K562 (cell line): ENCODE measurements at regions not wholly inside any gene's neighbourhood (a gene's known extent, or its start where the extent isn't known, plus 50 kb on each side); places are given as distances from the start of the nearest gene placed in this dataset.

Experiments
- ATAC-seq: fragments of 200-7000 bp; cut with Tn5 transposase; 3 replicates; pipeline ENCODE4 v1.9.1; 2020; ENCODE audit warnings: moderate library complexity
- BruUV-seq: library from RNA; stranded (reverse); fragments of 400-500 nt; replicated peaks from 2 replicates; lab custom pipeline; 2021; lab: Mats Ljungman, UMichigan
- CTCF ChIA-PET: fragments of 300-600 bp; formaldehyde crosslinking; extraction: SDS; loops from one replicate; lab custom pipeline; 2021; ENCODE audit warnings: low intra/inter-chr PET ratio; lab: Yijun Ruan, JAX
- POLR2A ChIA-PET: fragments of 300-600, 350-650 bp; sonication (Branson Sonifier 250); formaldehyde crosslinking; extraction: SDS; loops from one replicate; lab custom pipeline; 2021; ENCODE audit warnings: antibody characterized with exemption, inconsistent platforms; lab: Yijun Ruan, JAX
- DNase-seq, 4 experiments: peaks; one replicate each; pipeline versions ENCODE4 v3.0.0 to v3.0.0-alpha.2; 2011 to 2018; ENCODE audit warnings: low spot score in 3 of 4, mixed read lengths in 3 of 4; ENCODE audit errors: extremely low read depth in 1 of 4
- FAIRE-seq: peaks from 2 replicates; lab custom pipeline; 2011; peaks lifted over from hg19 to GRCh38; lab: Jason Lieb, UNC
- H2AFZ ChIP-seq: 2 replicates; pipeline ENCODE4 v1.6.0; 2011; ENCODE audit warnings: low read depth, low read length, control low read depth, inconsistent platforms
- H3K27ac ChIP-seq: fragments of 200-600 bp; 3 replicates; pipeline ENCODE4 v1.8.0; 2011; ENCODE audit warnings: low read depth, mild to moderate bottlenecking, control low read depth, inconsistent platforms, low read length, moderate library complexity, mixed read lengths; ENCODE audit errors: extremely low read depth
- H3K27me3 ChIP-seq, 2 experiments: fragments of 300-600 bp in 1 of 2; 2 replicates in 1 of 2; 3 replicates in 1 of 2; pipeline versions ENCODE4 v1.6.0 to v1.8.0; 2011; ENCODE audit warnings: inconsistent platforms in 2 of 2, low read length in 2 of 2, mild to moderate bottlenecking in 1 of 2, mixed read lengths in 1 of 2, moderate library complexity in 1 of 2; ENCODE audit not compliant: control insufficient read depth in 2 of 2, insufficient read depth in 2 of 2
- H3K36me3 ChIP-seq: fragments of 300-600 bp; 3 replicates; pipeline ENCODE4 v1.8.0; 2011; ENCODE audit warnings: mild to moderate bottlenecking, low read length, inconsistent platforms; ENCODE audit not compliant: control insufficient read depth, insufficient read depth
- H3K4me1 ChIP-seq, 2 experiments: fragments of 200-600 bp in 1 of 2; replicated peaks in 1 of 2; 2 replicates in 1 of 2; 3 replicates in 1 of 2; pipeline versions ENCODE4 v1.5.1 to v1.8.0; 2011; ENCODE audit warnings: inconsistent platforms in 2 of 2, low read length in 2 of 2, mild to moderate bottlenecking in 1 of 2, mixed read lengths in 1 of 2, moderate library complexity in 1 of 2; ENCODE audit not compliant: control insufficient read depth in 2 of 2, insufficient read depth in 2 of 2
- H3K4me2 ChIP-seq: 2 replicates; pipeline ENCODE4 v1.6.1; 2011; ENCODE audit warnings: low read length, control low read depth, inconsistent platforms, mixed read lengths; ENCODE audit not compliant: insufficient read depth
- H3K4me3 ChIP-seq: fragments of 200-600 bp; sonication (generic), shearing (Covaris generic); 2 replicates; pipeline ENCODE4 v1.5.1; 2016; ENCODE audit warnings: control low read depth, inconsistent platforms
- H3K79me2 ChIP-seq: fragments of 200-600 bp; 3 replicates; pipeline ENCODE4 v1.8.0; 2011; ENCODE audit warnings: low read length, inconsistent platforms; ENCODE audit not compliant: control insufficient read depth, insufficient read depth
- H3K9ac ChIP-seq, 2 experiments: 2 replicates each; pipeline versions ENCODE4 v1.6.0 to v1.6.1; 2011; ENCODE audit warnings: low read depth in 2 of 2, low read length in 2 of 2, control low read depth in 1 of 2, inconsistent platforms in 1 of 2, mild to moderate bottlenecking in 1 of 2, mixed read lengths in 1 of 2; ENCODE audit not compliant: insufficient read depth in 1 of 2
- H3K9me1 ChIP-seq: one replicate; pipeline ENCODE4 v1.6.0; 2011; ENCODE audit warnings: inconsistent platforms, mild to moderate bottlenecking, low read length, moderate library complexity; ENCODE audit not compliant: control insufficient read depth, insufficient read depth
- H3K9me3 ChIP-seq: replicated peaks from 2 replicates; pipeline ENCODE4 v1.5.1; 2011; ENCODE audit warnings: low read depth, low read length, inconsistent platforms; ENCODE audit not compliant: control insufficient read depth, insufficient read depth
- H4K20me1 ChIP-seq: replicated peaks from 2 replicates; pipeline ENCODE4 v1.6.1; 2011; ENCODE audit warnings: low read length, inconsistent platforms, mixed read lengths; ENCODE audit not compliant: control insufficient read depth, insufficient read depth
- BMI1 ChIP-seq: fragments of 150-350 bp; IDR thresholded peaks from 2 replicates; pipeline ENCODE4 v1.6.1; 2014; ENCODE audit warnings: low read length
- BRF2 ChIP-seq: IDR thresholded peaks from 3 replicates; pipeline ENCODE4 v1.6.1; 2011; ENCODE audit warnings: borderline replicate concordance, mild to moderate bottlenecking; ENCODE audit not compliant: insufficient read length, insufficient read depth
- C11orf30 ChIP-seq: fragments of 450-650 bp; IDR thresholded peaks from 2 replicates; pipeline ENCODE4 v1.6.1; 2016; ENCODE audit warnings: low read depth, mild to moderate bottlenecking
- CHD1 ChIP-seq: fragments of 200-600 bp; sonication (generic); IDR thresholded peaks from one replicate; pipeline ENCODE4 v1.6.1; 2012; ENCODE audit warnings: mild to moderate bottlenecking, moderate library complexity, low read length, inconsistent platforms
- HNRNPH1 ChIP-seq: fragments of 200-400 bp; formaldehyde crosslinking; optimal IDR thresholded peaks from 2 replicates; pipeline ENCODE3; 2017; ENCODE audit warnings: low read depth, mild to moderate bottlenecking, low read length, moderate library complexity
- ILF3 ChIP-seq: fragments of 450-650 bp; IDR thresholded peaks from 2 replicates; pipeline ENCODE4 v1.6.1; 2018; ENCODE audit warnings: antibody characterized with exemption, mild to moderate bottlenecking, moderate library complexity, borderline replicate concordance
- KLF6 ChIP-seq: fragments of 250-450 bp; sonication (Bioruptor Pico); IDR thresholded peaks from 2 replicates; pipeline ENCODE4 v1.4.0; 2020; ENCODE audit warnings: mild to moderate bottlenecking, moderate library complexity, borderline replicate concordance
- NFATC3 ChIP-seq: fragments of 450-650 bp; IDR thresholded peaks from 2 replicates; pipeline ENCODE4 v1.6.1; 2017; ENCODE audit warnings: mild to moderate bottlenecking
- NUFIP1 ChIP-seq: fragments of 450-650 bp; IDR thresholded peaks from 2 replicates; pipeline ENCODE4 v1.6.1; 2018; ENCODE audit not compliant: partially characterized antibody
- RFX7 ChIP-seq: fragments of 250-450 bp; sonication (Bioruptor Pico); IDR thresholded peaks from 2 replicates; pipeline ENCODE4 v1.5.1; 2021; ENCODE audit warnings: mild to moderate bottlenecking
- SRSF9 ChIP-seq: fragments of 200-400 bp; formaldehyde crosslinking; IDR thresholded peaks from 2 replicates; pipeline ENCODE4 v1.6.1; 2017; ENCODE audit warnings: low read depth, low read length, borderline replicate concordance
- STAT5A ChIP-seq: IDR thresholded peaks from 2 replicates; pipeline ENCODE4 v1.6.1; 2012; ENCODE audit warnings: low read length, inconsistent platforms, borderline replicate concordance
- ZNF133 ChIP-seq: fragments of 250-450 bp; sonication (Bioruptor Pico); IDR thresholded peaks from 2 replicates; pipeline ENCODE4 v1.4.0; 2020; ENCODE audit warnings: mild to moderate bottlenecking
- WGBS: fragments of 100-300 bp; shearing (Covaris generic); methylation state at CpG from one replicate; pipeline ENCODE4 v1.1.6; 2016; ENCODE audit warnings: low coverage, mixed read lengths; ENCODE audit not compliant: insufficient coverage; ENCODE audit errors: missing lambda C conversion rate; 5-methylcytosine and 5-hydroxymethylcytosine counted together
- in situ Hi-C: fragments of 300-500 bp; cut with MboI; formaldehyde crosslinking; loops from 4 replicates; pipeline ENCODE4 v1.15.0; 2018; ENCODE audit warnings: inconsistent platforms, mixed read lengths
- intact Hi-C: fragments of 100-400 bp; cut with micrococcal nuclease; formaldehyde crosslinking; loops from 2 replicates; pipeline ENCODE4 v1.14.2; 2022
- TF ChIP-seq, protein P1 (sequence below): fragments of 450-650 bp; IDR thresholded peaks from 2 replicates; pipeline ENCODE4 v1.6.1; 2014; ENCODE audit warnings: low read depth, mild to moderate bottlenecking, moderate library complexity, borderline replicate concordance

GRCh38 chr14:42421377-42422078 lies 814.9 kb downstream of the LRFN5 start:
- Histone ChIP-seq H3K79me2 (no peaks in the 10 kb centered on the region), H3K4me1 (no peaks in the 10 kb centered on the region), H3K4me2 (no peak overlapping the region), H3K27me3 (no peaks in the 10 kb centered on the region)
- CTCF ChIA-PET = no interaction called here
- intact Hi-C loops = no loop called here
- TF ChIP-seq KLF6 (CRISPR knock-in tag) (no peak), SRSF9 (no peak)
- TF ChIP-seq, all 486 proteins: peak for 0
- no TSS peak for BruUV-seq
- Histone ChIP-seq H3K36me3 (no peaks in the 10 kb centered on the region), H3K9ac (no peak overlapping the region), H4K20me1 (no peaks in the 10 kb centered on the region), H3K9me3 (no peaks in the 10 kb centered on the region), H2AFZ (no peak overlapping the region), H3K27ac (no peak overlapping the region), H3K4me3 (no peak overlapping the region), H3K9me1 (no peaks in the 10 kb centered on the region)
- ATAC-seq = no peak
- in situ Hi-C loops = no loop called here
- WGBS = 0% methylated on average over 4 of the region's 4 CpGs
- POLR2A ChIA-PET = no interaction called here
- no peak for FAIRE-seq
- DNase-seq = no peak

DNA sequence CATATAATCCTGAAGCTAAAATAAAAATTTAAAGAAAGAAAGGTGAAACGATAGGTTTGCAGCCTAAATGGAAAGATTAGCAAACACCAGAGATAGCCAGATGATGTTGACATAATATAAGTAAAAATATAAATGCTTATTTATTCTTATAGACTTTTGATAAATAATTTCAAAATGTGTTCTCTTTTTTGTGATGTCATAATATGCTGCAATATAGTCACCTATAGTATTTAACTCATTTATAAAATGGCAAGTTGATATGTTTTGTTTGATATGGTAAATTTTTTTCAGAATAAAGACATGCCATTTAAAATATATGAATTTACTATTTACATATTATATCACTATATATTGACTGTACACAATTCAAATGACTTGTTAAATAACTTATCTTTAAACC lies 813.4 kb downstream of the LRFN5 start:
- Histone ChIP-seq H2AFZ (no peak overlapping the region), H3K9ac (no peak overlapping the region), H3K27ac (no peak overlapping the region), H3K4me3 (no peak overlapping the region), H3K4me2 (no peak overlapping the region), H3K4me1 (no peaks in the 10 kb centered on the region), H3K27me3 (no peaks in the 10 kb centered on the region), H3K36me3 (no peaks in the 10 kb centered on the region), H3K9me3 (no peaks in the 10 kb centered on the region), H3K9me1 (no peaks in the 10 kb centered on the region), H4K20me1 (no peaks in the 10 kb centered on the region), H3K79me2 (no peaks in the 10 kb centered on the region)
- FAIRE-seq (no peak), DNase-seq (no peak), ATAC-seq (no peak)
- intact Hi-C loops = no loop called here
- no peak for TF ChIP-seq RFX7 (CRISPR knock-in tag)
- no peak for TF ChIP-seq HNRNPH1
- no peak for TF ChIP-seq ILF3
- no peak for TF ChIP-seq NUFIP1
- no peak for TF ChIP-seq BMI1
- TF ChIP-seq CHD1 = no peak
- no peak for TF ChIP-seq STAT5A
- TF ChIP-seq NFATC3 = no peak
- TF ChIP-seq, protein P1, sequence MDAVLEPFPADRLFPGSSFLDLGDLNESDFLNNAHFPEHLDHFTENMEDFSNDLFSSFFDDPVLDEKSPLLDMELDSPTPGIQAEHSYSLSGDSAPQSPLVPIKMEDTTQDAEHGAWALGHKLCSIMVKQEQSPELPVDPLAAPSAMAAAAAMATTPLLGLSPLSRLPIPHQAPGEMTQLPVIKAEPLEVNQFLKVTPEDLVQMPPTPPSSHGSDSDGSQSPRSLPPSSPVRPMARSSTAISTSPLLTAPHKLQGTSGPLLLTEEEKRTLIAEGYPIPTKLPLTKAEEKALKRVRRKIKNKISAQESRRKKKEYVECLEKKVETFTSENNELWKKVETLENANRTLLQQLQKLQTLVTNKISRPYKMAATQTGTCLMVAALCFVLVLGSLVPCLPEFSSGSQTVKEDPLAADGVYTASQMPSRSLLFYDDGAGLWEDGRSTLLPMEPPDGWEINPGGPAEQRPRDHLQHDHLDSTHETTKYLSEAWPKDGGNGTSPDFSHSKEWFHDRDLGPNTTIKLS = no peak
- no peak for TF ChIP-seq C11orf30
- no peak for TF ChIP-seq BRF2
- TF ChIP-seq ZNF133 (CRISPR knock-in tag) = no peak
- CTCF ChIA-PET = no interaction called here
- WGBS = 0% methylated on average over 1 of the region's 1 CpG
- POLR2A ChIA-PET = no interaction called here
- no TSS peak for BruUV-seq
- in situ Hi-C loops = no loop called here
